Right lobe of liver (tissue), 6 donors: ENCODE measurements at regions not wholly inside any gene's neighbourhood (a gene's known extent, or its start where the extent isn't known, plus 50 kb on each side); places are given as distances from the start of the nearest gene placed in this dataset.
A peak's percentile ranks its signal among the peaks of the same experiment; 100 is the strongest.

Experiments
- ATAC-seq, 4 donors: fragments of 200-7000 bp; cut with Tn5 transposase; one replicate each; pipeline ENCODE4 v1.9.1; 2020; ENCODE audit warnings: mild to moderate bottlenecking in 4 of 4, moderate library complexity in 4 of 4
- DNase-seq, 3 donors: peaks; one replicate each; pipeline ENCODE4 v3.0.0-alpha.2; 2020
- H3K27ac ChIP-seq, 3 donors: fragments of 200-600 bp; one replicate each; pipeline ENCODE4 v1.8.0; 2022
- H3K27me3 ChIP-seq, 2 donors: fragments of 200-600 bp; one replicate each; pipeline ENCODE4 v1.8.0; 2022
- H3K36me3 ChIP-seq, 4 donors: fragments of 200-600 bp; sonication (generic) in 1 of 4; one replicate each; pipeline versions ENCODE4 v1.5.1 to v1.8.0; 2017 to 2022; ENCODE audit warnings: control low read depth in 1 of 4
- H3K4me1 ChIP-seq, 4 donors: fragments of 200-600 bp; sonication (generic) in 1 of 4; one replicate each; pipeline versions ENCODE4 v1.5.1 to v1.8.0; 2017 to 2022; ENCODE audit warnings: control low read depth in 1 of 4
- H3K4me3 ChIP-seq, 3 donors: fragments of 200-600 bp; one replicate each; pipeline ENCODE4 v1.8.0; 2022
- H3K9me3 ChIP-seq, 4 donors: fragments of 200-600 bp; sonication (generic) in 1 of 4; one replicate each; pipeline versions ENCODE4 v1.5.1 to v1.8.0; 2017 to 2022; ENCODE audit warnings: control low read depth in 1 of 4
- CTCF ChIP-seq, 4 donors: fragments of 200-600 bp in 3 of 4; fragments of 450-650 bp in 1 of 4; IDR thresholded peaks; one replicate each; pipeline versions ENCODE4 v1.5.1 to v1.8.0; 2016 to 2022; ENCODE audit warnings: antibody characterized with exemption in 4 of 4, mild to moderate bottlenecking in 2 of 4
- POLR2A ChIP-seq: fragments of 450-650 bp; IDR thresholded peaks from one replicate; pipeline ENCODE4 v1.6.1; 2017; ENCODE audit warnings: antibody characterized with exemption, mild to moderate bottlenecking
- WGBS: methylation state at CpG from one replicate; pipeline ENCODE4 v1.1.6; 2018; ENCODE audit warnings: low coverage, low lambda C conversion rate; ENCODE audit not compliant: insufficient coverage; ENCODE audit errors: missing lambda C conversion rate; 5-methylcytosine and 5-hydroxymethylcytosine counted together
- intact Hi-C, 2 donors: fragments of 100-400 bp; cut with DNase I; formaldehyde crosslinking; loops; one replicate each; pipeline versions ENCODE4 v1.11.2 to v1.14.1; 2022
- donor health status: DM: no; HTN: yes; CAD: no.
- donor health status: DM: no; HTN: no; CAD: no.
- donor health status: DM: no; HTN: no; CAD: no.
- donor health status: DM: no; HTN: yes; CAD: no.
- donor health status: DM: no; HTN: yes; CAD: no.

- intact Hi-C loops, result no loop called here
- Histone ChIP-seq H3K27me3 (no peaks in the 10 kb centered on the region), H3K36me3 (no peaks in the 10 kb centered on the region), H3K9me3 (no peaks in the 10 kb centered on the region), H3K27ac (no peak overlapping the region), H3K4me1 (peaks cover 0 to 6% (median 0%) of the 10 kb centered on the region in 4 donors), H3K4me3 (no peak overlapping the region)
- DNase-seq (no peak), ATAC-seq (peak; percentile 62 to 86 (median 68))
- no peak for TF ChIP-seq CTCF (IDR thresholded peaks at IDR 0.05)
- no peak for TF ChIP-seq POLR2A
- WGBS, result 42% methylated on average over 3 of the region's 3 CpGs
Measured at GRCh38 chr3:193853511-193854219, 260.7 kb downstream of the OPA1 start.

GRCh38 chr3:193857996-193858395 is 265.0 kb downstream of the OPA1 start:
- no peaks in the 10 kb centered on the region for H3K9me3 ChIP-seq
- H3K4me3 ChIP-seq, result no peak overlapping the region
- intact Hi-C loops, result no loop called here
- ATAC-seq, result peak; percentile 45 to 90 (median 78)
- peaks cover 0 to 7% (median 0%) of the 10 kb centered on the region in 4 donors for H3K4me1 ChIP-seq
- WGBS, result 53% methylated on average over 3 of the region's 3 CpGs
- H3K27ac ChIP-seq, result peak overlapping the region in 1 of 3 donors; percentile 31
- H3K36me3 ChIP-seq, result no peaks in the 10 kb centered on the region
- no peaks in the 10 kb centered on the region for H3K27me3 ChIP-seq
- DNase-seq, result peak in 1 of 3 donors; percentile 69
- TF ChIP-seq CTCF (IDR thresholded peaks at IDR 0.05) (no peak), POLR2A (no peak)

- WGBS, result 81% methylated on average over 3 of the region's 3 CpGs
- no peaks in the 10 kb centered on the region for H3K36me3 ChIP-seq
- H3K27ac ChIP-seq, result no peak overlapping the region
- no peaks in the 10 kb centered on the region for H3K9me3 ChIP-seq
- H3K4me3 ChIP-seq, result no peak overlapping the region
- ATAC-seq (no peak), DNase-seq (no peak)
- H3K4me1 ChIP-seq, result peaks cover 0 to 7% (median 0%) of the 10 kb centered on the region in 4 donors
- no peak for TF ChIP-seq POLR2A
- TF ChIP-seq CTCF (IDR thresholded peaks at IDR 0.05), result no peak
- intact Hi-C loops, result no loop called here
- no peaks in the 10 kb centered on the region for H3K27me3 ChIP-seq
Measured at GRCh38 chr3:193859195-193859594, 266.2 kb downstream of the OPA1 start.

GRCh38 chr3:193861012-193861411 is 268.0 kb downstream of the OPA1 start:
- no peaks in the 10 kb centered on the region for H3K36me3 ChIP-seq
- no peak for ATAC-seq
- no peaks in the 10 kb centered on the region for H3K9me3 ChIP-seq
- TF ChIP-seq CTCF (IDR thresholded peaks at IDR 0.05) (no peak), POLR2A (no peak)
- H3K27me3 ChIP-seq, result no peaks in the 10 kb centered on the region
- H3K27ac ChIP-seq, result no peak overlapping the region
- intact Hi-C loops, result no loop called here
- no peak for DNase-seq
- 83% methylated on average over 2 of the region's 2 CpGs for WGBS
- H3K4me3 ChIP-seq, result no peak overlapping the region
- H3K4me1 ChIP-seq, result peaks cover 0 to 7% (median 0%) of the 10 kb centered on the region in 4 donors
